SK-N-SH (cell line): ENCODE measurements at regions not wholly inside any gene's neighbourhood (a gene's known extent, or its start where the extent isn't known, plus 50 kb on each side); places are given as distances from the start of the nearest gene placed in this dataset.
A peak's percentile ranks its signal among the peaks of the same experiment; 100 is the strongest.

Source experiments
- ELF1 ChIP-seq: IDR thresholded peaks from 2 replicates; pipeline ENCODE4 v1.4.0; 2012
- EP300 ChIP-seq, 2 experiments: IDR thresholded peaks; 2 replicates each; pipeline versions ENCODE4 v1.4.0 to v1.6.1; 2012; ENCODE audit warnings: borderline replicate concordance in 1 of 2, low read depth in 1 of 2, low read length in 1 of 2
- EZH2phosphoT487 ChIP-seq: fragments of 200-600 bp; sonication (generic); IDR thresholded peaks from 2 replicates; pipeline ENCODE4 v1.6.1; 2017; ENCODE audit warnings: low read depth, mixed run types, mild to moderate bottlenecking, antibody characterized with exemption, moderate library complexity, borderline replicate concordance
- FOXM1 ChIP-seq: IDR thresholded peaks from 2 replicates; pipeline ENCODE4 v1.4.0; 2012; ENCODE audit warnings: low read depth, mild to moderate bottlenecking
- GATA2 ChIP-seq: sonication (generic); formaldehyde crosslinking; IDR thresholded peaks from 2 replicates; pipeline ENCODE4 v1.5.0; 2020; ENCODE audit warnings: mild to moderate bottlenecking, missing genetic modification reagents
- JUND ChIP-seq: IDR thresholded peaks from 2 replicates; pipeline ENCODE4 v1.4.0; 2012
- MAX ChIP-seq: IDR thresholded peaks from 2 replicates; pipeline ENCODE4 v1.4.0; 2012; ENCODE audit warnings: low read depth
- MXI1 ChIP-seq: IDR thresholded peaks from 2 replicates; pipeline ENCODE4 v1.6.1; 2012; ENCODE audit warnings: mild to moderate bottlenecking, low read depth, low read length, improper control_type of control experiment
- NRF1 ChIP-seq: IDR thresholded peaks from 2 replicates; pipeline ENCODE4 v1.6.1; 2012; ENCODE audit warnings: low read depth, mild to moderate bottlenecking, low read length
- POLR2AphosphoS5 ChIP-seq: IDR thresholded peaks from 2 replicates; pipeline ENCODE4 v1.6.1; 2012; ENCODE audit warnings: low read depth, low read length
- RAD21 ChIP-seq: IDR thresholded peaks from 2 replicates; pipeline ENCODE4 v1.6.1; 2012; ENCODE audit warnings: mild to moderate bottlenecking, low read length
- RCOR1 ChIP-seq: fragments of 150-350 bp; IDR thresholded peaks from 2 replicates; pipeline ENCODE4 v1.6.1; 2017; ENCODE audit warnings: antibody characterized with exemption, low read length
- RFX5 ChIP-seq: IDR thresholded peaks from 2 replicates; pipeline ENCODE4 v1.6.1; 2012; ENCODE audit warnings: mild to moderate bottlenecking, improper control_type of control experiment, low read length
- SIN3A ChIP-seq: IDR thresholded peaks from 2 replicates; pipeline ENCODE4 v1.6.1; 2012; ENCODE audit warnings: low read depth, mild to moderate bottlenecking, low read length, moderate library complexity, borderline replicate concordance
- TAF1 ChIP-seq: IDR thresholded peaks from 2 replicates; pipeline ENCODE4 v1.6.1; 2012; ENCODE audit warnings: low read depth, mild to moderate bottlenecking, low read length, moderate library complexity, borderline replicate concordance
- TCF12 ChIP-seq: IDR thresholded peaks from 2 replicates; pipeline ENCODE4 v1.4.0; 2012
- TEAD4 ChIP-seq: IDR thresholded peaks from 2 replicates; pipeline ENCODE4 v1.4.0; 2012; ENCODE audit warnings: mild to moderate bottlenecking, borderline replicate concordance; ENCODE audit not compliant: insufficient read depth
- USF2 ChIP-seq: fragments of 150-350 bp; IDR thresholded peaks from 2 replicates; pipeline ENCODE4 v1.6.1; 2017; ENCODE audit warnings: antibody characterized with exemption, low read length, low read depth, borderline replicate concordance
- YY1 ChIP-seq: IDR thresholded peaks from 2 replicates; pipeline ENCODE4 v1.4.0; 2012; ENCODE audit warnings: low read depth, mild to moderate bottlenecking
- TF ChIP-seq, protein P1 (sequence below): fragments of 200-600 bp; sonication (generic); IDR thresholded peaks from 2 replicates; pipeline ENCODE4 v1.6.1; 2017; ENCODE audit warnings: antibody characterized with exemption, mild to moderate bottlenecking, moderate library complexity
- TF ChIP-seq, protein P2 (sequence below): fragments of 150-350 bp; IDR thresholded peaks from 2 replicates; pipeline ENCODE4 v1.6.1; 2016; ENCODE audit warnings: mild to moderate bottlenecking, low read depth, low read length
- TF ChIP-seq, protein P3 (sequence below): IDR thresholded peaks from 2 replicates; pipeline ENCODE4; 2012
- TF ChIP-seq, protein P4 (sequence below): IDR thresholded peaks from 2 replicates; pipeline ENCODE4 v1.4.0; 2012; ENCODE audit warnings: low read depth, borderline replicate concordance
- TF ChIP-seq, protein P5 (sequence below): IDR thresholded peaks from 2 replicates; pipeline ENCODE4 v1.4.0; 2012; ENCODE audit warnings: low read depth, borderline replicate concordance

- TF ChIP-seq, protein P1, sequence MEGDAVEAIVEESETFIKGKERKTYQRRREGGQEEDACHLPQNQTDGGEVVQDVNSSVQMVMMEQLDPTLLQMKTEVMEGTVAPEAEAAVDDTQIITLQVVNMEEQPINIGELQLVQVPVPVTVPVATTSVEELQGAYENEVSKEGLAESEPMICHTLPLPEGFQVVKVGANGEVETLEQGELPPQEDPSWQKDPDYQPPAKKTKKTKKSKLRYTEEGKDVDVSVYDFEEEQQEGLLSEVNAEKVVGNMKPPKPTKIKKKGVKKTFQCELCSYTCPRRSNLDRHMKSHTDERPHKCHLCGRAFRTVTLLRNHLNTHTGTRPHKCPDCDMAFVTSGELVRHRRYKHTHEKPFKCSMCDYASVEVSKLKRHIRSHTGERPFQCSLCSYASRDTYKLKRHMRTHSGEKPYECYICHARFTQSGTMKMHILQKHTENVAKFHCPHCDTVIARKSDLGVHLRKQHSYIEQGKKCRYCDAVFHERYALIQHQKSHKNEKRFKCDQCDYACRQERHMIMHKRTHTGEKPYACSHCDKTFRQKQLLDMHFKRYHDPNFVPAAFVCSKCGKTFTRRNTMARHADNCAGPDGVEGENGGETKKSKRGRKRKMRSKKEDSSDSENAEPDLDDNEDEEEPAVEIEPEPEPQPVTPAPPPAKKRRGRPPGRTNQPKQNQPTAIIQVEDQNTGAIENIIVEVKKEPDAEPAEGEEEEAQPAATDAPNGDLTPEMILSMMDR = no peak
- TF ChIP-seq MAX (no peak), TAF1 (no peak), USF2 (no peak), RFX5 (no peak), JUND (no peak), NRF1 (no peak), FOXM1 (no peak), SIN3A (no peak), MXI1 (peak; percentile 72), ELF1 (no peak), TCF12 (0 out of 2 replicates have a peak, but pooled peaks have one; percentile 5), POLR2AphosphoS5 (no peak), YY1 (no peak), GATA2 (peak; percentile 96), TEAD4 (no peak), EZH2phosphoT487 (no peak), RAD21 (peak; percentile 28), RCOR1 (peak; percentile 84), EP300 (IDR thresholded peaks at IDR 0.05; ENCODE audit: borderline replicate concordance in 1 of 2, low read depth in 1 of 2, low read length in 1 of 2) (peak in 1 of 2 experiments; percentile 82; a peak in 2 of 4 replicates)
- TF ChIP-seq, protein P2, sequence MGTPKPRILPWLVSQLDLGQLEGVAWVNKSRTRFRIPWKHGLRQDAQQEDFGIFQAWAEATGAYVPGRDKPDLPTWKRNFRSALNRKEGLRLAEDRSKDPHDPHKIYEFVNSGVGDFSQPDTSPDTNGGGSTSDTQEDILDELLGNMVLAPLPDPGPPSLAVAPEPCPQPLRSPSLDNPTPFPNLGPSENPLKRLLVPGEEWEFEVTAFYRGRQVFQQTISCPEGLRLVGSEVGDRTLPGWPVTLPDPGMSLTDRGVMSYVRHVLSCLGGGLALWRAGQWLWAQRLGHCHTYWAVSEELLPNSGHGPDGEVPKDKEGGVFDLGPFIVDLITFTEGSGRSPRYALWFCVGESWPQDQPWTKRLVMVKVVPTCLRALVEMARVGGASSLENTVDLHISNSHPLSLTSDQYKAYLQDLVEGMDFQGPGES = no peak
- TF ChIP-seq, protein P3, sequence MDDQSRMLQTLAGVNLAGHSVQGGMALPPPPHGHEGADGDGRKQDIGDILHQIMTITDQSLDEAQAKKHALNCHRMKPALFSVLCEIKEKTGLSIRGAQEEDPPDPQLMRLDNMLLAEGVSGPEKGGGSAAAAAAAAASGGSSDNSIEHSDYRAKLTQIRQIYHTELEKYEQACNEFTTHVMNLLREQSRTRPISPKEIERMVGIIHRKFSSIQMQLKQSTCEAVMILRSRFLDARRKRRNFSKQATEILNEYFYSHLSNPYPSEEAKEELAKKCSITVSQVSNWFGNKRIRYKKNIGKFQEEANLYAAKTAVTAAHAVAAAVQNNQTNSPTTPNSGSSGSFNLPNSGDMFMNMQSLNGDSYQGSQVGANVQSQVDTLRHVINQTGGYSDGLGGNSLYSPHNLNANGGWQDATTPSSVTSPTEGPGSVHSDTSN = no peak
- TF ChIP-seq, protein P4, sequence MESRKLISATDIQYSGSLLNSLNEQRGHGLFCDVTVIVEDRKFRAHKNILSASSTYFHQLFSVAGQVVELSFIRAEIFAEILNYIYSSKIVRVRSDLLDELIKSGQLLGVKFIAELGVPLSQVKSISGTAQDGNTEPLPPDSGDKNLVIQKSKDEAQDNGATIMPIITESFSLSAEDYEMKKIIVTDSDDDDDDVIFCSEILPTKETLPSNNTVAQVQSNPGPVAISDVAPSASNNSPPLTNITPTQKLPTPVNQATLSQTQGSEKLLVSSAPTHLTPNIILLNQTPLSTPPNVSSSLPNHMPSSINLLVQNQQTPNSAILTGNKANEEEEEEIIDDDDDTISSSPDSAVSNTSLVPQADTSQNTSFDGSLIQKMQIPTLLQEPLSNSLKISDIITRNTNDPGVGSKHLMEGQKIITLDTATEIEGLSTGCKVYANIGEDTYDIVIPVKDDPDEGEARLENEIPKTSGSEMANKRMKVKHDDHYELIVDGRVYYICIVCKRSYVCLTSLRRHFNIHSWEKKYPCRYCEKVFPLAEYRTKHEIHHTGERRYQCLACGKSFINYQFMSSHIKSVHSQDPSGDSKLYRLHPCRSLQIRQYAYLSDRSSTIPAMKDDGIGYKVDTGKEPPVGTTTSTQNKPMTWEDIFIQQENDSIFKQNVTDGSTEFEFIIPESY = no peak
- TF ChIP-seq, protein P5, sequence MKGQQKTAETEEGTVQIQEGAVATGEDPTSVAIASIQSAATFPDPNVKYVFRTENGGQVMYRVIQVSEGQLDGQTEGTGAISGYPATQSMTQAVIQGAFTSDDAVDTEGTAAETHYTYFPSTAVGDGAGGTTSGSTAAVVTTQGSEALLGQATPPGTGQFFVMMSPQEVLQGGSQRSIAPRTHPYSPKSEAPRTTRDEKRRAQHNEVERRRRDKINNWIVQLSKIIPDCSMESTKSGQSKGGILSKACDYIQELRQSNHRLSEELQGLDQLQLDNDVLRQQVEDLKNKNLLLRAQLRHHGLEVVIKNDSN = no peak
Measured at GRCh38 chr17:74147056-74147835, 56.2 kb upstream of the RPL38 start (continued).
